ENCODE measurements at regions not wholly inside any gene's neighbourhood (a gene's known extent, or its start where the extent isn't known, plus 50 kb on each side); places are given as distances from the start of the nearest gene placed in this dataset.
"Not testable (repeated sequence)": the region's sequence is repeated elsewhere in the genome, so short reads cannot be mapped to it uniquely, and the experiment has no call there.

GRCh38 chr14:104269511-104270241 is 131.3 kb downstream of the KIF26A start:
- H3K4me3 ChIP-seq; H3K27ac ChIP-seq; ATAC-seq (replicated peaks in 6 of 8); in situ Hi-C loops (cut with MboI; ENCODE audit: low pct_unique_long_range_greater_than_20kb in 2 of 9, low sequenced_read_pairs in 9 of 9, unreplicated experiment in 9 of 9): not testable (repeated sequence)
- WGBS, 10 experiments, result 67 to 100% (median 98%) methylated on average over 4 to 8 of the region's 34 CpGs; no CpG with 5 or more reads in 4 of the 10 experiments
- peaks cover 33 to 43% of the 10 kb centered on the region in 2 donors for H3K4me1 ChIP-seq (replicated peaks in 1 of 2)

- no peak overlapping the region for H3K4me3 ChIP-seq
- in situ Hi-C loops (cut with MboI; ENCODE audit: low pct_unique_long_range_greater_than_20kb in 2 of 9, low sequenced_read_pairs in 9 of 9, unreplicated experiment in 9 of 9), result no loop called here
- H3K4me1 ChIP-seq (replicated peaks in 1 of 2), result peaks cover 35 to 41% of the 10 kb centered on the region in 2 donors
- H3K27ac ChIP-seq, result no peak overlapping the region
- no peak for ATAC-seq (replicated peaks in 6 of 8)
- WGBS, 10 experiments, result 0 to 100% (median 67%) methylated on average over 1 of the region's 1 CpG; no CpG with 5 or more reads in 3 of the 10 experiments
These were observed 133.0 kb downstream of the KIF26A start for GRCh38 chr14:104271391-104271790.

GRCh38 chr14:104274806-104275205 is 136.4 kb downstream of the KIF26A start:
- Histone ChIP-seq H3K4me3 (no peak overlapping the region), H3K27ac (no peak overlapping the region), H3K4me1 (replicated peaks in 1 of 2) (peaks cover 9 to 13% of the 10 kb centered on the region in 2 donors)
- no peak for ATAC-seq (replicated peaks in 6 of 8)
- WGBS, 10 experiments, result 11 to 98% (median 85%) methylated on average over 1 to 9 of the region's 9 CpGs
- in situ Hi-C loops (cut with MboI; ENCODE audit: low pct_unique_long_range_greater_than_20kb in 2 of 9, low sequenced_read_pairs in 9 of 9, unreplicated experiment in 9 of 9), result no loop called here

GRCh38 chr14:104277416-104278213 is 139.2 kb downstream of the KIF26A start:
- ATAC-seq (replicated peaks in 6 of 8), result no peak
- Histone ChIP-seq H3K4me3 (no peak overlapping the region), H3K4me1 (replicated peaks in 1 of 2) (peaks cover 20 to 22% of the 10 kb centered on the region in 2 donors), H3K27ac (no peak overlapping the region)
- in situ Hi-C loops (cut with MboI; ENCODE audit: low pct_unique_long_range_greater_than_20kb in 2 of 9, low sequenced_read_pairs in 9 of 9, unreplicated experiment in 9 of 9), result no loop called here
- 20 to 92% (median 90%) methylated on average over 1 to 11 of the region's 30 CpGs; no CpG with 5 or more reads in 3 of the 10 experiments for WGBS, 10 experiments

GRCh38 chr14:104278214-104278534 is 139.8 kb downstream of the KIF26A start:
- ATAC-seq (replicated peaks in 6 of 8), result no peak
- WGBS, 10 experiments, result 0 to 100% (median 78%) methylated on average over 1 to 3 of the region's 4 CpGs; no CpG with 5 or more reads in 5 of the 10 experiments
- no peak overlapping the region for H3K27ac ChIP-seq
- in situ Hi-C loops (cut with MboI; ENCODE audit: low pct_unique_long_range_greater_than_20kb in 2 of 9, low sequenced_read_pairs in 9 of 9, unreplicated experiment in 9 of 9), result no loop called here
- no peak overlapping the region for H3K4me3 ChIP-seq
- H3K4me1 ChIP-seq (replicated peaks in 1 of 2), result peaks cover 19 to 23% of the 10 kb centered on the region in 2 donors

- in situ Hi-C loops (cut with MboI; ENCODE audit: low pct_unique_long_range_greater_than_20kb in 2 of 9, low sequenced_read_pairs in 9 of 9, unreplicated experiment in 9 of 9), result no loop called here
- H3K4me3 ChIP-seq, result no peak overlapping the region
- H3K4me1 ChIP-seq (replicated peaks in 1 of 2), result peaks cover 34 to 40% of the 10 kb centered on the region in 2 donors
- 92% methylated on average over 5 of the region's 32 CpGs; no CpG with 5 or more reads in 9 of the 10 experiments for WGBS, 10 experiments
- no peak for ATAC-seq (replicated peaks in 6 of 8)
- no peak overlapping the region for H3K27ac ChIP-seq
These were observed 141.9 kb downstream of the KIF26A start for GRCh38 chr14:104280085-104280901.

GRCh38 chr14:104280902-104281767 is 142.7 kb downstream of the KIF26A start:
- H3K4me1 ChIP-seq (replicated peaks in 1 of 2), result peaks cover 40 to 43% of the 10 kb centered on the region in 2 donors
- no peak overlapping the region for H3K27ac ChIP-seq
- no peak for ATAC-seq (replicated peaks in 6 of 8)
- no peak overlapping the region for H3K4me3 ChIP-seq
- WGBS, 10 experiments, result 71 to 80% methylated on average over 1 to 9 of the region's 24 CpGs; no CpG with 5 or more reads in 8 of the 10 experiments
- in situ Hi-C loops (cut with MboI; ENCODE audit: low pct_unique_long_range_greater_than_20kb in 2 of 9, low sequenced_read_pairs in 9 of 9, unreplicated experiment in 9 of 9), result no loop called here

GRCh38 chr14:104281768-104282301 is 143.4 kb downstream of the KIF26A start:
- Histone ChIP-seq H3K4me1 (replicated peaks in 1 of 2) (peaks cover 43 to 47% of the 10 kb centered on the region in 2 donors), H3K4me3 (no peak overlapping the region), H3K27ac (no peak overlapping the region)
- ATAC-seq (replicated peaks in 6 of 8), result no peak
- in situ Hi-C loops (cut with MboI; ENCODE audit: low pct_unique_long_range_greater_than_20kb in 2 of 9, low sequenced_read_pairs in 9 of 9, unreplicated experiment in 9 of 9), result no loop called here
- WGBS, 10 experiments, result 24 to 89% methylated on average over 3 to 6 of the region's 11 CpGs; no CpG with 5 or more reads in 8 of the 10 experiments

- 0 to 100% (median 73%) methylated on average over 1 to 9 of the region's 26 CpGs; no CpG with 5 or more reads in 4 of the 10 experiments for whole genome bisulfite sequencing, 10 experiments
- in situ Hi-C loops (cut with MboI; ENCODE audit: low pct_unique_long_range_greater_than_20kb in 2 of 9, low sequenced_read_pairs in 9 of 9, unreplicated experiment in 9 of 9), result no loop called here
These were observed 144.2 kb downstream of the KIF26A start for GRCh38 chr14:104282332-104283196.

GRCh38 chr14:104283197-104284106 is 145.1 kb downstream of the KIF26A start:
- Histone ChIP-seq H3K4me1 (replicated peaks in 1 of 2) (peaks cover 43 to 54% of the 10 kb centered on the region in 2 donors), H3K27ac (peak overlapping the region; percentile 16 to 22), H3K4me3 (no peak overlapping the region)
- ATAC-seq (replicated peaks in 6 of 8), result peak in 5 of 8 experiments; percentile 69 to 82 (median 72)
- WGBS, 10 experiments, result 31 to 43% (median 35%) methylated on average over 2 to 7 of the region's 25 CpGs; no CpG with 5 or more reads in 7 of the 10 experiments
- in situ Hi-C loops (cut with MboI; ENCODE audit: low pct_unique_long_range_greater_than_20kb in 2 of 9, low sequenced_read_pairs in 9 of 9, unreplicated experiment in 9 of 9), result no loop called here

More at GRCh38 chr14:104282332-104283196, 144.2 kb downstream of the KIF26A start:
- ATAC-seq (replicated peaks in 6 of 8), result no peak
- no peak overlapping the region for H3K27ac ChIP-seq
- no peak overlapping the region for H3K4me3 ChIP-seq
- H3K4me1 ChIP-seq (replicated peaks in 1 of 2), result peaks cover 43 to 48% of the 10 kb centered on the region in 2 donors

All from motor neuron (in vitro differentiated cells).